HAP-1 (cell line): ENCODE measurements at regions not wholly inside any gene's neighbourhood (a gene's known extent, or its start where the extent isn't known, plus 50 kb on each side); places are given as distances from the start of the nearest gene placed in this dataset.
A peak's percentile ranks its signal among the peaks of the same experiment; 100 is the strongest.

Experiments used
- DNase-seq, 2 experiments: peaks; one replicate each; pipeline ENCODE4 v3.0.0-alpha.2; 2016 to 2020; ENCODE audit warnings: low spot score in 2 of 2
- H3K27me3 ChIP-seq: fragments of 250-450 bp; sonication (Bioruptor Pico); 2 replicates; pipeline ENCODE4 v1.5.1; 2020; ENCODE audit warnings: low read depth, mild to moderate bottlenecking, moderate library complexity
- H3K36me3 ChIP-seq: fragments of 250-450 bp; sonication (Bioruptor Pico); replicated peaks from 2 replicates; pipeline ENCODE4 v1.5.1; 2020; ENCODE audit warnings: mild to moderate bottlenecking
- H3K4me1 ChIP-seq: fragments of 250-450 bp; sonication (Bioruptor Pico); 2 replicates; pipeline ENCODE4 v1.5.1; 2020; ENCODE audit warnings: mild to moderate bottlenecking
- H3K4me3 ChIP-seq: fragments of 250-450 bp; sonication (Bioruptor Pico); 2 replicates; pipeline ENCODE4 v1.5.1; 2020; ENCODE audit warnings: mild to moderate bottlenecking, moderate library complexity
- H3K9me3 ChIP-seq: fragments of 250-450 bp; sonication (Bioruptor Pico); 2 replicates; pipeline ENCODE4 v1.5.1; 2020; ENCODE audit warnings: mild to moderate bottlenecking, moderate library complexity
- in situ Hi-C: fragments of 300-500 bp; cut with MboI; formaldehyde crosslinking; loops from 3 replicates; pipeline ENCODE4 v1.14.3; 2020; ENCODE audit warnings: low sequenced_read_pairs, inconsistent platforms, mixed read lengths

DNA sequence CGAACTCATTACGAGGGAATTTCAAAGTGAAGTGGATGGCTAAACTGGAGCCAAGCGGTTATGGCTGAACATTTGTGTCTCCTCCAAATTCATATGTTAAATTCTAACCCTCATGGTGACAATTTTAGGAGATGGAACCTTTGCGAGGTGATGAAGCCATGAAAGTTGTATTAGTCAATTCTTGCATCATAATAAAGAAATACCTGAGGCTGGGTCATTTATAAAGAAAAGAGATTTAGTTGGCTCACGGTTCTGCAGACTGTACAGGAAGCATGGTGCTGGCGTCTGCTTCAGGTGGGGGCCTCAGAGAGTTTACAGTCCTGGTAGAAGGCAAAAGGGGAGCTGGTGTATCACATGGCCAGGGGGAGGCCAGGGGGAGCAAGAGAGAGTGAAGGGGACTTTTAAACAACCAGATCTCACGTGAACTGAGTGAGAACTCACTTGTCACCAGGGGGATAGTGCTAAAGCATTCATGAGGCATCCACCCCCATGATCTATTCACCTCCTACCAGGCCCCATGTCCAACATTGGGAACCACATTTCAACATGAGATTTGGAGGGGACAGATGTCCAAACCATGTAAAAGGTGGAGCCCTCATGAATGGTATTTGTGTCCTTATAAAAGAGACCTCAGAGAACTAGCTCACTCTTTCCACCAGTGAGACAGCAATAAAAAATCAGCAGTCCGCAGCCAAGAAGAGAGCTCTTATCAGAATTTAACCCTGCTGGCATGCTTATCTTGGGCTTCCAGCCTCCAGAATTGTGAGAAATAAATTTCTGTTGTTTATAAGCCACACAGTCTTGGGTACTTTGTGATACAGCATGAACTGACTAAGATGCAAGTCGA, 143.4 kb downstream of the MTRR start:
- H3K4me1 ChIP-seq, result no peaks in the 10 kb centered on the region
- no peaks in the 10 kb centered on the region for H3K27me3 ChIP-seq

DNA sequence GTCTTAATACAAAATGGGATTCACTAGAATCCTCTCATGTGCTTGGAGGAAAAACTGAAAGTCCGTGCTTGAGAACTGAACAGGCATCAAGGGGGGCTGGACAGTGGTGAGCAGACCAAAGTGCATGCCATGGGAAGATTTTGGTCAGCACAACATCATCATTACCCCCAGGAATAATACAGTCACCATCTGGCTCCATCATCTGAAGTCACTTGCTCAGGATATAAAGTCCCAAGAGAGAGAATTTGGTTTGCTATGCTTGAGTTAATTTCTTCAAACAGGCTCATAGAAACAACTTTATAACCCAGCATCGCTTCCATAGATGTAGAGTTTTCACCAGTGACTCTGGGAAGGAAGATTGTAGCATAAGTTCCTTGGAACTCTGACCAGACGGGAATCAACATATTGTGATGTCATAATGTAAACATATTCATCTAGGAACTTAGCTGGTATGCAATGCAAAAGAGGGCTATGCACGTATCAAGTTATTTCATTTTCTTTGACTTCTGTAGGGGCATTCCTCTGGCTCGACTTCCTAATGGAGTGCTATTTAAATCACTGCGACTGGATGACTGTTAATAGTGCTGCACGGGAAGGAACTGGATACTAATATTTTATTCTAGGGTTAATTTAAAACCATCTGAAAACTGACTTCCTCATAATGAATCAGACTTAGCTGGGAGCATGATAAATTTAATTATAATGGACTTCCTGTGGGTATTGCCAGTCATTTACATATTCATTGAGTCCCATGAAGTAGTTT, 145.2 kb downstream of the MTRR start:
- H3K27me3 ChIP-seq, result no peaks in the 10 kb centered on the region
- no peak overlapping the region for H3K4me3 ChIP-seq
- H3K4me1 ChIP-seq, result no peaks in the 10 kb centered on the region
- no peak for DNase-seq
- in situ Hi-C loops, result no loop called here
- H3K36me3 ChIP-seq, result no peaks in the 10 kb centered on the region
- H3K9me3 ChIP-seq, result no peaks in the 10 kb centered on the region

More for the DNA sequence above, 143.4 kb downstream of the MTRR start:
- no peaks in the 10 kb centered on the region for H3K36me3 ChIP-seq
- peak in 1 of 2 experiments; percentile 10 for DNase-seq
- in situ Hi-C loops, result no loop called here
- H3K9me3 ChIP-seq, result no peaks in the 10 kb centered on the region
- H3K4me3 ChIP-seq, result no peak overlapping the region

DNA sequence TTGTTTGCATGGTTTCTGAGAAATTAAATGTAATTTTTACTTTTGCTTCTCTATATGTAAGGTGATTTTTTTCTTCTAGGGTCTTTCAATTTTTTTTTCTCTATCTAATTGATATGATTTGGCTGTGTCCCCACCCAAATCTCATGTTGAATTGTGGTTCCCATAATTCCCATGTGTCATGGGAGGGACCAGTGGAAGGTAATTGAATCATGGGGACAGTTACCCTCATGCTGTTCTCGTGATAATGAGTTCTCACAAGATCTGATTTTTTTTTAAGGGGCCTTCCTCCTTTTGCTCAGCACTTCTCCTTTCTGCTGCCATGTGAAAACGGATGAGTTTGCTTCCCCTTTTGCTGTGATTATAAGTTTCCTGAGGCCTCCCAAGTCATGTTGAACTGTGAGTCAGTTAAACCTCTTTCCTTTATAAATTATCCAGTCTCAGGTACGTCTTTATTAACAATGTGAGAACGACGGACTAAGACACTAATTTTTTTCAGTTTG, 150.8 kb downstream of the MTRR start:
- DNase-seq, result no peak
- no peaks in the 10 kb centered on the region for H3K27me3 ChIP-seq
- no peaks in the 10 kb centered on the region for H3K36me3 ChIP-seq
- in situ Hi-C loops, result no loop called here
- no peak overlapping the region for H3K4me3 ChIP-seq
- H3K9me3 ChIP-seq, result no peaks in the 10 kb centered on the region
- H3K4me1 ChIP-seq, result no peaks in the 10 kb centered on the region

DNA sequence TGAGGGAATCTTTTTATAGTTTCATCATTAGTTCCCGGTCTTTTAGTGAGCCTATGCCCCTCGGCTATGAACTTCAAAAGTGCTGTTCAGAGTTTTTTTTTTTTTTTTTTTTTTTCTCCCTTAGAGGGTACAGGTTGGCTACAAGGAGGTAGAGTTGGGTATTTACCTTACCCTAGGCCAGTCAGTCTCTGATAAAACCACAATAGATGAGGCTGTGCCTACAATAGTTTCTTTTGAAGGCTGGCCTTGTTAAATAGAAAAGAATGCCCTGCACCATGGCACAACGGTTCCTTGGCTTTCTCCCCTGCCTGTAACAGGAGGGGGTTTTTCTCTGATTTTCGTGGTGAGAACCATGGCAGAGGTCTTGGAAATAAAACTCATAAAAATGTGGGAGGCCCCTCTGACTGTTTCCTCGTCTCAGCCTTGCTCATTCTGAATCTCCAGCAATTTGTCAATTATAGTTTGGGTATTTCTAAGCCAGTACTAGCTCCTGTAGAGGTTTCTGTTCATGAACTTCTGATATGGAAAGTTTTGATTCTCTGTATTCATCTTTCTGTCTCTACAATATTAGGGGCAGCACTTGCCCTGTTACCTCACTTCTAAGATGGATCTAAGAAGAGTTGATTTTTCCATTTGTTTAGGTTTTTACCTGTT, 152.0 kb downstream of the MTRR start:
- in situ Hi-C loops, result no loop called here

DNA sequence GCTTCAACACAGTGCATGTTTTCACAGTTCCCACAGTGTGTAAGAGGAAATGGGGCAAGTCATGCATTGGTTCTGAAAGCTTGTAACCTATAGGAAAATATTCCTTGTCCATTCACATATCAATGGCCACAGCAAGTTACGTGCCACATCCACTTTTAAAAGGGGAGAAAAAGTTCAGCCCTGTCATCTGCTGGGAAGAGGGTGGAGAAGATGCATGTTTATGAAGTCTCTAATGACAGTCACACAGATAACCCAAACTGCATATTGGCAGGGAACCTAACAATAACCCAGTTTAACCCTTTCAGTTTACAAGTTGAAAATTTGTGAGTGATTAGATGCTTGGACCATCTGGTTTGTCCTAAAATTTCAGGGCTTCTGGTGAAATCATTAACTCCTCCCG, 159.3 kb downstream of the MTRR start:
- Histone ChIP-seq H3K36me3 (no peaks in the 10 kb centered on the region), H3K4me3 (no peak overlapping the region), H3K27me3 (no peaks in the 10 kb centered on the region), H3K4me1 (no peaks in the 10 kb centered on the region), H3K9me3 (no peaks in the 10 kb centered on the region)
- in situ Hi-C loops, result no loop called here
- DNase-seq, result no peak

More for the DNA sequence above, 152.0 kb downstream of the MTRR start:
- Histone ChIP-seq H3K27me3 (no peaks in the 10 kb centered on the region), H3K4me1 (no peaks in the 10 kb centered on the region), H3K4me3 (no peak overlapping the region), H3K9me3 (no peaks in the 10 kb centered on the region), H3K36me3 (no peaks in the 10 kb centered on the region)
- no peak for DNase-seq

DNA sequence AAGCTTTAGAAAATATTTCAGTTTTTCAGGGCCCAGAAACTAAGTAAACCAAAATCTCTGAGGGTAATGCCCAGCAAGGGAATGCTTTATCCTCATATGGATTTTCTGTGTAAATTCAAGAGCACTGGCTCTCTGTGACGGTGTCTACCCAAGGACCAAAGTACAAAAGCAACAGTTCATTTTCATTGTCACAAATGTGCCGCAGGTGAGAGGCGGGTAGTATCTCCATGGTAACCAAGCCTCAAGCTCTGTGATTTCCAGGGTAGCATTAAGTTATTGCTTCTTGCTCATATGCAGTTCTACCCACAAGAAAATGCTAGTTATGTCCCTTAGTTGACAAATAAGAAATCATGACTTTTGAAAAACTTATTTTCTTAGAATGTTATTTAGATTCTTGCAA, 164.3 kb downstream of the MTRR start:
- in situ Hi-C loops, result no loop called here
- H3K27me3 ChIP-seq, result no peaks in the 10 kb centered on the region
- no peaks in the 10 kb centered on the region for H3K9me3 ChIP-seq
- H3K36me3 ChIP-seq, result no peaks in the 10 kb centered on the region
- no peaks in the 10 kb centered on the region for H3K4me1 ChIP-seq
- DNase-seq, result no peak
- H3K4me3 ChIP-seq, result no peak overlapping the region

DNA sequence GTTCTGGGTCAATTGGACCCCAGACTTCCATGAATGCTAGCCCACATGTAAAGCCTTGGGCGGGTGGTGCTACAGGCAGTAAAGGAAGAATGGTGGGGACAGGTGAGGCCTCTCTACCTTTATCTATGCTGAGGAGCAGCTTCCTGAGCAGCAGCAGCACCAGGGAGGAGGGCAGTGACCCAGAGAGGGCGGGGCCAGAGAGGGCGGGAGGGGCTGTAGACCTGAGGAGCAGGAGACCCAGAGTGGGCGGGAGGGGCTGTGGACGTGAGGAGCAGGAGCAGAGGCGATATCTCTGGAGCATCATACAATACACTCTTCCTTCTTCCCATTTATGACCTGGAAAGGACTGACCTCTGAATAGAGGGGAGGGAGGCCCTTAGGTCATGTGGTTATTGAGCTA, 165.9 kb downstream of the MTRR start:
- no peaks in the 10 kb centered on the region for H3K9me3 ChIP-seq
- DNase-seq, result no peak
- H3K27me3 ChIP-seq, result no peaks in the 10 kb centered on the region
- in situ Hi-C loops, result no loop called here
- no peak overlapping the region for H3K4me3 ChIP-seq
- H3K4me1 ChIP-seq, result no peaks in the 10 kb centered on the region
- H3K36me3 ChIP-seq, result no peaks in the 10 kb centered on the region

DNA sequence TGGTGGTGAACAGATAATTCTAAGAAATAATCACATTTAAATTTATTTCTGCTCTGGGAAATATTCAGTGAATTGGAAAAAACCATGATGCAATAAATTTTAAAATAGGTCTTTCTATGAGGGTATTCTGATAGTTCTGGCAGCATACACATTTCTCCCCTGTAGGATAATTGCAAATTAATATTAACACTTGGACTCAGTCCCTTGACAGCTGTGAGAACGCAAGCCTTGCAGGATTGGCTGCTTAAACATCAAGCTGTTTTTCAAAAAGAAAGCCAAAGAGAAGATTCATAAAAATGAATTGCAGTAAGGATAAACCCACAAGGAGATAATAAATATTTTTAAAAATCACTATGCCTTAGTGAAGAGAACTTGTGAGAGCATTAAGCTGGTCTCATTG, 180.0 kb downstream of the MTRR start:
- in situ Hi-C loops, result no loop called here
- DNase-seq, result no peak
- Histone ChIP-seq H3K4me3 (no peak overlapping the region), H3K36me3 (no peaks in the 10 kb centered on the region), H3K4me1 (no peaks in the 10 kb centered on the region), H3K27me3 (no peaks in the 10 kb centered on the region), H3K9me3 (no peaks in the 10 kb centered on the region)

DNA sequence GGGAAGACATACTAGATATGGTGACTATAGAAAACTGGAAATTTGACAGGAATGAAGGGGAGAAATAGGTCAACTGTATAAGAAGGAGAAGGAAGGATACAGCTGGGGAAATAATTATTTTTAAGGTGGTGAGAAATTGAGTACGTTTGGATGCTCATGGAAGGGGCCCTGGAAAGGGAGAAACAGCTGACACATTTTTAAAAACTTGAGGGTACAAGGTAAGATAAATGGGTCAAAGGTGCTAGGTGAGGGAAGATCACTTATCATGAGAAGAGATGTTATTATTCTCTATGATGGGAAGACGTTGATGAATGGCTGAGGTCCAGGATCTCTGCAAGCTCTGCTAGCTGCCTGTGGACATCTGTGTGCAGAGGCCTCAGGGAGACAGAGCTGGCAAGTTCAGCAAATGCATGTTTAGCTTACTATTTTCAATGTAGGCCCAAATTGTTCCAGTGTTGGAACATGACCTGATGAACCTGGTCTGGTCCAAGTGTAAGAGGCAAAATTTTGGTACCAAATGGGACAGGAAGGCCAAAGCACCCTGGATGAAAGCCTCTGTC, 181.7 kb downstream of the MTRR start:
- Histone ChIP-seq H3K27me3 (no peaks in the 10 kb centered on the region), H3K4me1 (no peaks in the 10 kb centered on the region), H3K4me3 (no peak overlapping the region), H3K36me3 (no peaks in the 10 kb centered on the region), H3K9me3 (no peaks in the 10 kb centered on the region)
- in situ Hi-C loops, result no loop called here
- no peak for DNase-seq

DNA sequence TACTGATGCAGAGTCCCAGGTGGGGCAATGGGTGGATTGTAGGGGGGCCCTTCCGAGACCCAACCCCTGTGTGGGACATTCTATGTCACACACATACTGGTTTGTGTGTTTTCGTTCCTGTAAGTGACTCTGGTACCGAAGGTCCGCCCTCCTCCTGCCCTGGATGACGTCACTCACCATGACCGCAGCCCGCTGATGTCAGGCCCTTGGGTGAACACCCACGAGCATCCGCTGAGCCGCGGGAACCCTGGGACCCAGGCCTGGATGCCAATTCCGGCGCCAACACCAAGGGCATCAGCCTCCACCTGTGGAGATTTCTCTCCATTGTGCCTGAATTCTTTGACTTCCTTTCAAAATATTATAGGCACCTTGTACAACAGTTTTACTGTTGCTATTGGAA, 184.3 kb downstream of the MTRR start:
- DNase-seq, result no peak
- H3K4me1 ChIP-seq, result no peaks in the 10 kb centered on the region
- in situ Hi-C loops, result no loop called here
- no peaks in the 10 kb centered on the region for H3K36me3 ChIP-seq
- no peak overlapping the region for H3K4me3 ChIP-seq
- no peaks in the 10 kb centered on the region for H3K27me3 ChIP-seq
- no peaks in the 10 kb centered on the region for H3K9me3 ChIP-seq

DNA sequence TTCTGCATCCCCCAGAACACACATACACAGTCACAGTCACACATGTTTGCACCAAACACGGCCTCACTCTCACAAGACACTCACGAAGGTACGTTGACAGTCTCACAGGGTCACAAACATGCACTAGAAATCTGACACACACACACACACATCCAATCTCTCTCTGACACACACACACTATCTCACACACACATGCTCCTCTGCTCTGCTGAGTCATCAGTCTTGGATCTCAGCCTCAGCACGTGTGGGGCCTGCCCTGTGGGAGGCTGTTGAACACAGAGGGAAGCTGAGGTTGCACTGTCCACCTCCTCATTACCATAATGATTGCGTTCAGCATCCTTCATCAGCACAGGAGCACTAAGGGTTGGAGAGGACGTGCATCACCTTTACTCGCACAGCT, 188.8 kb downstream of the MTRR start:
- DNase-seq, result no peak
- H3K36me3 ChIP-seq, result no peaks in the 10 kb centered on the region
- no peaks in the 10 kb centered on the region for H3K9me3 ChIP-seq
- H3K27me3 ChIP-seq, result no peaks in the 10 kb centered on the region
- in situ Hi-C loops, result no loop called here
- no peaks in the 10 kb centered on the region for H3K4me1 ChIP-seq
- no peak overlapping the region for H3K4me3 ChIP-seq

DNA sequence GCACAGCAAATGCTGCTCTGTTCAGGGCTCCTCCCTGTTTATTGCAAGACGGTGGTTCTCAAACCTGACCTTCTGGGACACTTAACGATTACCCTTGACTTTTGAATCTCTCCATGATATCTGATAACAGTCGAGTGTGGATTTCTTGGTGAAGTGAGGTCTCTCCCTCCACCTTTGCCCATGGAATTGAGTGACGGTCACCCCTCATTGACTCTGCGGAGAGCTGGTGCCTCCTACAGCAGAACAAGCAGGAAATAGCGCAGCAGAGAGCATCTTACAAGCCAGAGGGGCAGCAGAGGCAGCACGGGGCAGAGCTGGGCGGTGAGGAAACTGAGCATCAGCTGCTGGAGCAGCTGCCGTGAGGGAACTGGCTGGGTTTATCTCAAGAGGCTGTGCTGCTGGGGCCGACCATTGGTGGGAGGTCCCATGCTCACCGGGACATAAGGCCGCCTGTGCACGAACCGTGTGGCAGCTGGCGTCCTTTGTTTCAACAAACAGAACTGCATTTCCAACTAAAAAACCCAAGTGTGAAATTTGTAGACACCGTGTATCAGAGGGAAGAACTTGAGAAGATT, 189.8 kb downstream of the MTRR start:
- in situ Hi-C loops, result no loop called here
- H3K4me3 ChIP-seq, result no peak overlapping the region
- no peaks in the 10 kb centered on the region for H3K27me3 ChIP-seq
- DNase-seq, result no peak
- H3K9me3 ChIP-seq, result no peaks in the 10 kb centered on the region
- H3K4me1 ChIP-seq, result no peaks in the 10 kb centered on the region
- H3K36me3 ChIP-seq, result no peaks in the 10 kb centered on the region

DNA sequence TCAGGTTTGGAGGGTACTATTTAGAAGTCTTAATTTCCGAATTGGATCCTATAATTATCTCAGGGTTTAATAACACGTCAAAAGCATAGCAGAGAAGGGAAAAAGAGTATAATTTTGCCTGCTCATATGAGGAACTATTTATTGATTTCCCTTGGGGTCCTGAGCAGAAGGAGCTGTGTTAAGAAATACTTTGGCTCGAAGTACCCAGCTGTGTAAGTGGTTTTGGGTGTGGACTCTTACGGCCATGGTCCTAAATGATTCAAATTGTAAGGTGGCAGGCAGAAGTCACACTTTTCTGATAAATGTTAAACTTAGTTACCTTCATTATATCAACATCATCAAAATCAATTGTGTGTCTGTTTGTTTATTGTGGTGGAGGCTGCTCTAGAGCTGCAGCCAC, 190.4 kb downstream of the MTRR start:
- in situ Hi-C loops, result no loop called here
- Histone ChIP-seq H3K4me3 (no peak overlapping the region), H3K4me1 (no peaks in the 10 kb centered on the region), H3K36me3 (no peaks in the 10 kb centered on the region), H3K9me3 (no peaks in the 10 kb centered on the region), H3K27me3 (no peaks in the 10 kb centered on the region)
- no peak for DNase-seq
